GM19397 (cell line): ENCODE measurements at regions not wholly inside any gene's neighbourhood (a gene's known extent, or its start where the extent isn't known, plus 50 kb on each side); places are given as distances from the start of the nearest gene placed in this dataset.

Source experiments
- ATAC-seq: cut with Tn5 transposase; IDR thresholded peaks from one replicate; pipeline ENCODE4 v1.9.1; 2021; ENCODE audit warnings: mild to moderate bottlenecking, moderate library complexity; ENCODE audit not compliant: unreplicated experiment

DNA sequence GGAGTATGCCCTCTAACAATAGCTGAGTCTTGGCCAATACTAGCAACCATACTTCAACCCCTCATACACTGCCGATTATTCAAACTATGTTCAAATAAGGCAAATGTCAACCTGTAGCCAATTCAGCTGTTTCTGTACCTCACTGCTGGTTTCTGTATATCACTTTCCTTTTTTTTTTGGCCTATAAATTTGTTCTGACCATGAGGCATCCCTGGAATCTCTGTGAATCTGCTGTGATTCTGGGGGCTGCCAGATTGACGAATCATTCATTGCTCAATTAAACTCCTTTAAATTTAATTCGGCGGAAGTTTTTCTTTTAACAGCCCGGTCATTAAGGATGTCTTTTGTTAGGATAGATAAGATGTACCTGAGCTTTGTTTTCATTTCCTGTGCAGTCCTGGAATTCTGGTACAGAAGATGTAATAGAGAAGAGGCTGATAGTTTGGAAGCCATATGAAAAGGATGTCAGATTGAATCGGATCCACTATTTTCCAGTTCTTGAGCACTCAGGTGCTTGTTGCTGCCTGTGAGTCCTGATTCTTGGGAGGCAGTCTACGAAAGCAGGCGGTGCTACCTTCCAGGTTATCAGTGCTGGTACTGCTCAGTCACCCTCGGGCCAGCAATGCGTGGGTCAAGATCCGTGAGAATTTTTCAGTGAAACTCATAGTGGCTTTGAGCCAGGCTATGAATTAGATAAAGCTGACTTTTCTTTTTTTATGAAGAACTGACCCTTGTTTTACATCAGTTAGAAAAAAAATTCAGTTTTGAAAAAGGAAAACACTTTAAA is 106.2 kb upstream of the TUT7 start:
- no peak for ATAC-seq

DNA sequence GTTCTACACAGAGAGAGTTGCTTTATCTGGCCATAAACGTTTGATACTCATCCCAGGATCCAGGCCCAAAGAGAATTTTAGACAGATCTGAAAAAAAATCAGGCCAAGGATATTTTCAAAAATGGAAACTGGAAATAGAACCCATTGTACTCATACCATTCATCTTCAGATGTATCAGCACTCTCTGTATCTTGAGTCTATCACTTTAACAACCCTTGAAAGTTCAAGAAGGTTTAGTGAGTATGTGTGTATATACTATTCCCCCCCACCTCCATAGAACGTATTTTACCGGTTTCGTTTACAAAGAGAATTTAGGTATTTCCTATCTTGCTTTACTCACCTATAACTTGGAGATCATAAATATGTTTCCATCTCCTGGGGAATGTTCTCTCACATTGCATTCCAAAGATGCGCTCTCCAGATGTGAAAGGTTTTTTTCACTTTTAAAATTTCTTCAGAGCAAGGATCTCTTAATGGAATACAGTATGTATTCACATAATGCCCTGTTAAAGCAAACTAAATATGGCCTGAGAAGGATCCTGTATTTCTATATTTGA is 105.5 kb upstream of the TUT7 start:
- ATAC-seq = no peak

- ATAC-seq = no peak
Observed at GRCh38 chr9:86459191-86459590, 105.0 kb upstream of the TUT7 start.

DNA sequence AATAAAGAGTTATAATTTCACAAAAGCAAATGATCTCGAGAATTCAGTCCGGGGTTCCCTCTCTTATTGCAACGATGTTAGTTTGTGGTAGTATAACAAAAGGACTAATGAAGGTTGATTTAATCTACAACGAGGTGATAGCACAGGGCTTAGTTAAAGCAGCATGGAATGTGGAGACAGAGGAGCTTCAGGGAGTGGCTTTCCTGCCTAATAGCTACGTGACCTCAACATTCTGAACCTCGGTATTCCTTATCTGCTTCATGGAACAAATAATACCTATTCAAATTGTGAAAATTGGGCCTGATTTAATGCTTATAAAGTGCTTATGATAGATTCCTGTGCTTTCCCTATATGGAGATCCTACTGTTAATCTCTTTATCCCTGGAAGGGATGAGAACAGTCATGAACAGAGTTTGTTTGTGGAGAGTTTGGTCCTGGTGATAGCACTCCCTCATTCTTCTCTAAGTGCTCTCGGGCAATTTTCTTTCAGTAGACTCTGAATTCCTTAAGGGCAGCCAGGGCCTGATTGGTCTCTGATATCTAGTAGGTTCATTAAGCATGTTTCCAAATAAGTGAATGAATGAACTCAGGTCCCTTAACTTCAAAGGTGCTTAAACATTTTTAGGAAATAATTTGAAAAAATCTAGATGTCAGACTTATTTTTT is 104.1 kb upstream of the TUT7 start:
- ATAC-seq = no peak

- no peak for ATAC-seq
Observed at GRCh38 chr9:86456416-86456815, 102.2 kb upstream of the TUT7 start.

- no peak for ATAC-seq
Observed at GRCh38 chr9:86454701-86455615, 100.7 kb upstream of the TUT7 start.

DNA sequence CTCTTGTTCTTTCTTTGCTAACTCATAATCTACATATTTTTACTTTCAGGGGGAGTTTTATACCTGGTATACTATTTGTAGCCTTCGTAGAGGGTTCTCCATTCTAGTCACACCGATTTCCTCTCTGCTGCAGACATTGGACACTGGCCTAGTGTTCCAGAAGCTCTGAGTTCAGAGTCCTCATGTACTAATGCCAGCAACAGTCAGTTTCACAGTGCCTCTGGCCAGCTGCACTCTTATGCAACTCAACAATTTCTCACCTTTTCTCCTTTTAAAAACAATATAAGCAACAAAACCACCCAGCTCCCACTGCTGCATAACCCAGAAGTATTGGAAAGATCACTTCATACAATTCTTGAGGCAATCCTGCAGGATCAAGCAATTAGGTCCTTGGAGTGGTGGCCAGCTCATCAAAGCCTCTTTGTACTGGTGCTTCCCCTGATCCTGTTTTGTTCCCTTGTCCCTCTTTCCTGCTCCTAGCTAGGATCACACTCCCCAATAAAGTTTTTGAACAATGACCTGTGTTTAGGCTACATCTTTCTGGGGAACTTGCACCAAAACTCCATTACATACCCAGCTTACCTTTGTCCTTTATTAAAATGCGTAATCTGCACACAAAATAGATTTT is 98.1 kb upstream of the TUT7 start:
- ATAC-seq = no peak

GRCh38 chr9:86449246-86449645 is 95.0 kb upstream of the TUT7 start:
- ATAC-seq = no peak

GRCh38 chr9:86445671-86446070 is 91.5 kb upstream of the TUT7 start:
- no peak for ATAC-seq

GRCh38 chr9:86443992-86444391 is 89.8 kb upstream of the TUT7 start:
- ATAC-seq = no peak

DNA sequence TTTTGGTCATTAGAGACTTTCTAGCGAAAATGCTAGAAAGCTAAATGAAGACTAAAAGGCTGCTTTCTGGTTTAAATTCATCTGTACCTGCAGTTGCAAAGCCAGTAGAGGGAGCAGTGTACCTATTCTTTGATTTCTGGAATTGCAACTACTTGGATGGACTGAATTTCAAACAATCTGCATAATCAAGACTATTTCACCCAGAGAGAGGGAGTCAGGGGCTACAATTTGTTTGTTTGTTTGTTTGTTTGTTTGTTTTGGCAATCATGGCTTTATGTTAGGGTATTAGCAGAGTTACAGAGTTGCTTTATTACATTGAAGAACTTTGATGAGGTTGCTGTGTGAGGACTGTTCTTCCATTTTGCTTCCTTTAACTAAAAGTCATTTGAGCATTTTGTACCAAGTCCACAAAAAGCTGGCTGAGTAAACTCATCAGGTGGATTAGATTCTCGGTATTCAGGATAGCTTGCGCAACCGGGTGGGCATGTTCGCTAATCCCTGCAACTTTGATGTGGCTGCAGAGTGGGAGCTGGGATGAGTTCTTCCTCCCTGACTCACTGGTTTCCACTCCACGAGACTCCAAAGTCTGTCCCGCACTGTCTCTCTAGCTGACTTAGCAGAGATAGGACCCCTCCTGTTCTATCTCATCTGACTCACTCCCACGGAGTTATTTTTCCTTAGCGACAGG is 80.0 kb upstream of the TUT7 start:
- ATAC-seq = no peak

DNA sequence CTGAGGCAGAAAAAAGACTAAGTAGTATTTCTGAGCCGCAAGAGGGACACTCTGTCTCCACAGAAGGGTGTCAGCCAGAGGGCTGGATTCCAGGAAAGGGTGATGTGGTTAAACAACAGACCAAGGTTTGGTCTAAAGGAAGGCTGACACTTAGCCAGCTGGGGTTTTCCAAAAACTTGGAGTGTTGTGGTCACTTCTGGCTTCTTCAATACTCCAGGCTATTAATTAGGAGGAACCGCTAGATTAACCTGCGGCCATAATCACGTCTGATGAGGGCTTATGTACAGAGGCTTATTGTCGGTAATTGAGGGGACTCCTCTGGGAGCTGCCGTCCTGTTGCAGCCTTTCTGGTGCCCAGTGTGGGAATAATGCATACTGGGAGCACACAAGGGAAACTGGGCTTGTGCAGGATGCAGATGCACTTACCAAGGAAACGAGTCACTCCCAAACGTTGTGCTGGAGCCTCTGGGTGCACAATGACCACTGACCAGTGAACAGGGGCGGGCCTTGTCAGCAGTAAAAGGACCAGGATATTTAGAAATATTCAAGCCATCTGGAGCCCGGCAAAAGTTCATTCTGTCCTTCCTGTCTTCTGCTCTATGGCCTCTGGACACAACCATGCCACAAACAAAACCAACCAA is 70.2 kb upstream of the TUT7 start:
- no peak for ATAC-seq

DNA sequence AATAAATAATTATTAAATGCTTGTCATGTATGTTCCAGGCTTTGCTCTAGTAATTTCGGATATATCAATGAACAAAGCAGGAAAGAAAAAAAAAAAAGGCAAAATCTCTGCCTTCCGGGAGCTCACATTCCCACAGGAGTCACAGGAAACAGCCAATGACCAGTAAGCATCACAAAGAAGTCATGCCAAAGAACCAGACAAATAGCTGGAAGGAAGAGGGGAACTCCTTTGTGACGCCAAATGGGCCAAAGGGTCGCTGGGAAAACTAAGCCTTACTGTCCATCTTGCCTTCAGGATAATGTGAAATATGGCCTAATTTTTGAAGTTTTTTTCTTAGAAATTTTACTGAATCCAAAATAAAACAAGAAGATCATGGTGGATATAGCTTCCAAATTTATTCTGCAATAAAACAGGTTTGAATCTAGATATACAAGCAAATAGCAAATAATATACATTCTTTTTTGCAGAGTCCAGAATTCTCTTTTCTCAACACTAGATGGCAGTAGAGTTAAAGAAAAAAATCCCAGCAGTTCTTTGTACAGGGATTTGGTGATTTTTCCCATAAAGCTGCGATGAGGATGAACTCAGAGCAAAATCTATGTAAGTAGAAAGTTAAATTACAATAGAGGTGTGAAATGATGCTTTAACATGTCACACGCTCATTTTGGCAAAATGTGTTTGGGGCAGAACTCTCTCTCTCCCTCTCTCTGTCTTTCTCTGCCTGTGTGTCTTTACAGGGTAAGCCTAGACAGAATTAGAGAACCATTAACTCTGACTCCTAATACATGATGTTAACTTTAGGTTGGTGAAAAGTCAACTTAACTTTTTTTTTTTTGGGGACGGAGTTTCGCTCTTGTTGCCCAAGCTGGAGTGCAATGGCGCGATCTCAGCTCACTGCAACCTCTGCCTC is 60.0 kb upstream of the TUT7 start:
- no peak for ATAC-seq

- ATAC-seq = no peak
Observed at GRCh38 chr9:86410281-86410680, 56.1 kb upstream of the TUT7 start.

DNA sequence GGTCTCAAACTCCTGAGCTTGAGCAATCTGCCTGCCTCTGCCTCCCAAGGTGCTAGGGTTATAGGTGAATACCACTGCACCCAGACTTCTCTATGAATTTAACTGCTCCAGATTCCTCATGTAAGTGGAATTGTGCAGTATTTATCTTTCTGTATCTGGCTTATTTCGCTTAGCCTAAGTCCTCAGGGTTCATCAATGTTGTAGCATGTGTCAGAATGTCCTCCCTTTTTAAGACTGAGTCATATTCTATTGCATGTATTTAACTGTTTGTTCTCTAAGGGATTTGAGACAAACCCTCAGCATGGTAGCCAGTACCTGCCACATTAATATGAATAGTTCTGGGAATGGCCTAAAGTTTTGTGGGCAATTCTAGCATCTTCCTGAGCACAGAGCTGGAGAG is 53.9 kb upstream of the TUT7 start:
- no peak for ATAC-seq

GRCh38 chr9:86407022-86407421 is 52.8 kb upstream of the TUT7 start:
- ATAC-seq = no peak

DNA sequence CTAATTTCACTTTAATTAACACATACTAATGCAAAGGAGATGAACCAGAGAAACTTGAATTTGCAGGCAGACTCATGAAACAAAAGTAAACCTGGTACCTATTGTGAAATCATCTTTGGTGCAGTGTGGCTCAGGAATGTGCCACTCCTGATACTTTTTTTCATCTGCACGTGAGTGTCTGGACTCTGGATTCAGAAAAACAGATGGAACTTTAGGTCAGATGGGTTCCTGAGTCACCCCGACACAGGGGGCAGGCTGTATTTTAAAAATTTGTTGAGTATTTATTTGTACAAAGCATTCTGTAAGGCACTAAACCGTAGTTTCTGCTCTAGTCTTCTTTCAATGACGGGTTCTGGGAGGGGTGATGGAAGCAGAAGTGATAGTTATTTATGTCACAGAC is 52.2 kb upstream of the TUT7 start:
- ATAC-seq = no peak

GRCh38 chr9:86405926-86406325 is 51.7 kb upstream of the TUT7 start:
- no peak for ATAC-seq

DNA sequence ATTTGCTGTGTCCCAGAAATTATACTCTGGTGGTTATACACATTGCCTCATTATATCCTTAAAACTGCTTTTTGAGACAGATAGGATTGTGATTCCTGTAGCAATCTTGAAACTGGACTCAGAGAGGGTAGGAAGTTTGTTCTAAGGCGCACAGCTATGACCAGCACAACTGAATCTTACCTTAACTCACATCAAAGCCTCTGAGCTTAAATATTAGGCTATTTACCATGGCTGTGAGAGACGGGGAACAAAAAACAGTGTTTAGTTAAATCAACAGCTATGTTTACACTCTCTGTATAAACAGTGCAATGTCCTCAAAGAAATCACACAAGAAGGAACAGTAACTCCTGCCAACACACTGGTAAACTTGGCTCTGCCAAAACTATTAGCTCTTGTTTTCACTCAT is 50.9 kb upstream of the TUT7 start:
- no peak for ATAC-seq
